ENCODE measurements at regions not wholly inside any gene's neighbourhood (a gene's known extent, or its start where the extent isn't known, plus 50 kb on each side); places are given as distances from the start of the nearest gene placed in this dataset.

DNA sequence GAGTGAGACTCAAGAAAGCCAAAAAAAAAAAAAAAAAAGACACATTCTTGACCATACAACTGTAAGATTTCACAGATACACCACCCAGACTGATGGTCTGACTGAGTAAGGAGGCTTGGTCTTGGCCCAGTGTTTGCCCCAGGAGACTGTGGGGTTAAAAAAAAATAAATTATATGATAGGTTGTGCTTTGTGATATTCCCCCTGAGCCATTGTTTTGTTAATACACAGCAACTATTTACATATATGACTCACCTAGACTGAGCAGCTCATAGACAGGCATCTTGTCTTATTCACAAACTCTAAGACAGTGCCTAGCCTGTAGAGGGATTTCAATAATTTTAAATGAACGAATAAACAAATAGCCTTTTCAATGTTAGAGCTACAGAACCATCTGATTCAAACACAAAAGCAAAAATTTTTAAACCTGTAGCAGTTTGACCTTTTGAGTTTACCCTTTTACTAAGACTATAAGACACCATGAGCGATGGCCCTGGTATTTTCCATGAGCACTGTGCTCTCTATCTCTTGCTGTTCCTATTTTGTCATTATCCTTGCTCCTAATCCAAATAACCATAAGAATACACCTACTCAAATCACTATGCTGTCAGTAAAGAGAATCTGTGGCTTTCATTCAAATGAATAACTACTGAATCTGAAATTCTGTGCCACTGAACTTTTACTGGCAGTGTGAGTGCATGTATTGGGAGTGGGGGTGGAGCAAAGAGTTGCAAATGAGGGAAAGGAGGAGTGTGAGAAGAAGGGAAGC lies 199.4 kb upstream of the PTBP2 start:
- TF ChIP-seq, protein P1, sequence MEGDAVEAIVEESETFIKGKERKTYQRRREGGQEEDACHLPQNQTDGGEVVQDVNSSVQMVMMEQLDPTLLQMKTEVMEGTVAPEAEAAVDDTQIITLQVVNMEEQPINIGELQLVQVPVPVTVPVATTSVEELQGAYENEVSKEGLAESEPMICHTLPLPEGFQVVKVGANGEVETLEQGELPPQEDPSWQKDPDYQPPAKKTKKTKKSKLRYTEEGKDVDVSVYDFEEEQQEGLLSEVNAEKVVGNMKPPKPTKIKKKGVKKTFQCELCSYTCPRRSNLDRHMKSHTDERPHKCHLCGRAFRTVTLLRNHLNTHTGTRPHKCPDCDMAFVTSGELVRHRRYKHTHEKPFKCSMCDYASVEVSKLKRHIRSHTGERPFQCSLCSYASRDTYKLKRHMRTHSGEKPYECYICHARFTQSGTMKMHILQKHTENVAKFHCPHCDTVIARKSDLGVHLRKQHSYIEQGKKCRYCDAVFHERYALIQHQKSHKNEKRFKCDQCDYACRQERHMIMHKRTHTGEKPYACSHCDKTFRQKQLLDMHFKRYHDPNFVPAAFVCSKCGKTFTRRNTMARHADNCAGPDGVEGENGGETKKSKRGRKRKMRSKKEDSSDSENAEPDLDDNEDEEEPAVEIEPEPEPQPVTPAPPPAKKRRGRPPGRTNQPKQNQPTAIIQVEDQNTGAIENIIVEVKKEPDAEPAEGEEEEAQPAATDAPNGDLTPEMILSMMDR (IDR thresholded peaks at IDR 0.05): no peak
- TF ChIP-seq EP300 (IDR thresholded peaks at IDR 0.05; ENCODE audit: low read depth): no peak
- no peak for TF ChIP-seq POLR2A (IDR thresholded peaks at IDR 0.05)
